NCI-H524 treated with DMSO at 0.1 percent for 48 hours (cell line): ENCODE measurements at regions not wholly inside any gene's neighbourhood (a gene's known extent, or its start where the extent isn't known, plus 50 kb on each side); places are given as distances from the start of the nearest gene placed in this dataset.
"Not testable (repeated sequence)": the region's sequence is repeated elsewhere in the genome, so short reads cannot be mapped to it uniquely, and the experiment has no call there.

ENCODE experiments used
- DNase-seq: peaks from one replicate; lab custom pipeline; 2025; lab: John Stamatoyannopoulos, UW

DNA sequence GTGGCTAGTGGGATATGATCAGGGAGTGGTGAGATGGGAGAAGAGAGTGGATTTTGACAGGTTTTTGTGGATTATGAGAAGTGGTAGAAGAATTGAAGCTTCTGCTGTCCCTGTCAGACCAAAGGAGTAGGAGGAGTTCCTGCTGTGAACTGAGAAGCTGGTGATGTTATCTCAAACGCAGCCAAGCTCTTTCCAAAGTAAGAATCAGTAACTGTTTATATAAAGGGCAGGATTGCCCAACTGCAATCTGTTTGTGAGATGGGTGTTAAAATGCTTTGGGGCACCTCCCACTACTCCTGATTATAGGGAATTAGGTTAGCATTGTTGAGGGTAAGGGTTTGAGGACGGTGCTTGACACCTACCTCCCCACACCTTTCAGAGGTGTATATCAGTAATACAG lies 60.5 kb upstream of the USP25 start:
- DNase-seq: no peak

DNA sequence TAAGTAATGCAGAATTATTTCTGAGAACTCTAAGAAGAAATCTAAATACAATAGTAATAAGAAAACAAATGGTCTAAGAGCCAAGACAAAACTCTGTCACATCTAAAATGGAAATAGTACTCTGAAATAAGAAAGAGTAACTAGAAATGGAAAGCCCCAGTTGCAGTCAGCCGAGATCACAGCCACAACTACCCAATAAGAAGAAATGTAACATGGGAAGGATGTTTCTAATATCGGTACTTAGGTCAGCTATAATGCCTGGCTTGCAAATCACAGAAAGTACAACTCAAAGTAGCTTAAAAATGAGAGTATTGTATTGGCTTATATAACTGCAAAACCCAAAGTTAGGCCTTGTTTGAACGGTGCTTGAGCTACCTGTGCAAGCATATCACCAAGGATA lies 58.6 kb upstream of the USP25 start:
- DNase-seq: no peak

DNA sequence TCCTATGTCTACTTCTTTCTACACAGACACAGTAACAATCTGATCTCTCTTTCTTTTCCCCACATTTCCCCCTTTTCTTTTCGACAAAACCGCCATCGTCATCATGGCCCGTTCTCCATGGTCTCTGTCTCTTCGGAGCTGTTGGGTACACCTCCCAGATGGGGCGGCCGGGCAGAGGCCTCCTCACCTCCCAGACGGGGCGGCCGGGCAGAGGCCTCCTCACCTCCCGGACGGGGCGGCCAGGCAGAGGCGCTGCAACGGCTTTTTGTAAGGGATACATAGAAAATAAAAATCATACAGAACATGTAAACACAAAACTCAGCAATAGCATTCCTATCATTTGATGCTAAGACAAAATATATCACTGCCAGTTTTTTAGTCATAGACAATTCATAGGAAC lies 57.2 kb upstream of the USP25 start:
- not testable (repeated sequence) for DNase-seq

DNA sequence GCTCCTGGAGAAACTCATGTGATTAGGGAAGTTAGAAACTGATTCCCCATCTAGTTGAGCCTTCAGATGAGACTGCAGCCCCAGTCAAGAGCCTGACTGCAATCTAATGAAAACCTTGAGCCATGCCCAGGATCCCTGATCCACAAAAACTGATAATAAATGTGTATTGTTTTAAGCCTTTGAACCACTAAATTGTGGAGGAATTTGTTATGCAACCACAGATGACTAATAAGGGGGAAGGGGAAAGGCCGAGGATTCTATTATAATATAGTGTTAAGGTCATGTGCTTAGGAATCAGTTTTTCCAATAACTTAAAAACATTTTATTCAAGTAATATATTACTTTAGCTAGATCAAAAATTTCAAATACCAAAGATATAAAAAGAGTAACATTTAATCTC lies 52.8 kb upstream of the USP25 start:
- no peak for DNase-seq

DNA sequence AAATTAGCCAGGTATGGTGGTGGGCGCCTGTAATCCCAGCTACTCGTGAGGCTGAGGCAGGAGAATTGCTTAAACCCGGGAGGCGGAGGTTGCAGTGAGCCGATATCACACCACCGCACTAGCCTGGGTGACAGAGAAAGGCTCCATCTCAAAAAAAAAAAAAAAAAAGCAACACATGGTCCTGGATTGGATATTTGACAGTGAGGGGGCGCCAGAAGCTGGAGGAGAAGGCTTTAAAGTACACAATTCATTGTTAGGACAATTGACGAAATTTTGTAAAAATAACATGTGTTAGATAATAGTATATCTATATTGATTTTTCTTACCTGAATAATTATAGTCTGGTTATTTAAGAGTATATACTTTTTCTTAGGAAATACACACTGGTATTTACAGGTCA lies 50.2 kb upstream of the USP25 start:
- no peak for DNase-seq
